H9 (cell line): ENCODE measurements at regions not wholly inside any gene's neighbourhood (a gene's known extent, or its start where the extent isn't known, plus 50 kb on each side); places are given as distances from the start of the nearest gene placed in this dataset.

ENCODE experiments used
- DNase-seq: peaks from one replicate; pipeline ENCODE4 v3.0.0-alpha.2; 2017
- H2AFZ ChIP-seq: one replicate; pipeline ENCODE4 v1.6.1; 2013; ENCODE audit warnings: mild to moderate bottlenecking, low read length, control low read depth, moderate library complexity
- H2AK5ac ChIP-seq: 2 replicates; pipeline ENCODE4 v1.6.1; 2013; ENCODE audit warnings: low read length, control low read depth, mixed read lengths; ENCODE audit not compliant: insufficient read length
- H2BK120ac ChIP-seq: one replicate; pipeline ENCODE4 v1.6.1; 2013; ENCODE audit warnings: low read depth, mild to moderate bottlenecking, low read length, control low read depth, inconsistent platforms; ENCODE audit not compliant: poor library complexity, severe bottlenecking
- H2BK12ac ChIP-seq: 2 replicates; pipeline ENCODE4 v1.6.1; 2013; ENCODE audit warnings: low read length, control low read depth, mixed read lengths, low read depth; ENCODE audit not compliant: insufficient read length
- H2BK15ac ChIP-seq: 2 replicates; pipeline ENCODE4 v1.6.1; 2013; ENCODE audit warnings: low read depth, low read length, control low read depth
- H2BK20ac ChIP-seq: one replicate; pipeline ENCODE4 v1.6.1; 2013; ENCODE audit warnings: low read depth, mild to moderate bottlenecking, low read length, control low read depth, inconsistent platforms; ENCODE audit not compliant: poor library complexity, severe bottlenecking
- H2BK5ac ChIP-seq: 2 replicates; pipeline ENCODE4 v1.6.1; 2013; ENCODE audit warnings: low read length, control low read depth, mixed read lengths; ENCODE audit not compliant: insufficient read length
- H3K14ac ChIP-seq: 2 replicates; pipeline ENCODE4 v1.6.1; 2013; ENCODE audit warnings: low read length, control low read depth; ENCODE audit not compliant: insufficient read depth
- H3K18ac ChIP-seq: 2 replicates; pipeline ENCODE4 v1.6.1; 2013; ENCODE audit warnings: low read depth, mild to moderate bottlenecking, mixed read lengths, low read length, control low read depth; ENCODE audit not compliant: insufficient read length
- H3K23ac ChIP-seq: 2 replicates; pipeline ENCODE4 v1.6.1; 2013; ENCODE audit warnings: low read length, control low read depth, mixed read lengths, low read depth; ENCODE audit not compliant: insufficient read length
- H3K23me2 ChIP-seq: 2 replicates; pipeline ENCODE4 v1.6.1; 2013; ENCODE audit warnings: low read depth, mild to moderate bottlenecking, mixed read lengths, low read length, control low read depth; ENCODE audit not compliant: insufficient read length, poor library complexity, severe bottlenecking
- H3K27ac ChIP-seq: 2 replicates; pipeline ENCODE4 v1.5.1; 2013; ENCODE audit warnings: low read length, control low read depth, mixed read lengths, low read depth; ENCODE audit not compliant: insufficient read length
- H3K27me3 ChIP-seq: 2 replicates; pipeline ENCODE4 v1.6.1; 2013; ENCODE audit warnings: low read length, control low read depth, inconsistent platforms; ENCODE audit not compliant: insufficient read depth
- H3K4ac ChIP-seq: 2 replicates; pipeline ENCODE4 v1.6.1; 2013; ENCODE audit warnings: low read depth, mild to moderate bottlenecking, control low read depth, inconsistent platforms, low read length, moderate library complexity
- H3K4me1 ChIP-seq: 2 replicates; pipeline ENCODE4 v1.6.1; 2013; ENCODE audit warnings: low read length, control low read depth, inconsistent platforms; ENCODE audit not compliant: insufficient read depth
- H3K4me2 ChIP-seq: 2 replicates; pipeline ENCODE4 v1.6.1; 2013; ENCODE audit warnings: low read length, control low read depth, mixed read lengths; ENCODE audit not compliant: insufficient read length, insufficient read depth
- H3K56ac ChIP-seq: 2 replicates; pipeline ENCODE4 v1.6.1; 2013; ENCODE audit warnings: low read depth, mild to moderate bottlenecking, mixed read lengths, low read length, control low read depth; ENCODE audit not compliant: insufficient read length
- H3K79me1 ChIP-seq: 2 replicates; pipeline ENCODE4 v1.6.1; 2013; ENCODE audit warnings: low read depth, mild to moderate bottlenecking, moderate library complexity, low read length, control low read depth, inconsistent platforms; ENCODE audit not compliant: insufficient read depth, poor library complexity, severe bottlenecking
- H3K79me2 ChIP-seq: 2 replicates; pipeline ENCODE4 v1.6.1; 2013; ENCODE audit warnings: low read length, control low read depth, inconsistent platforms; ENCODE audit not compliant: insufficient read depth
- H3K9ac ChIP-seq: 2 replicates; pipeline ENCODE4 v1.6.1; 2013; ENCODE audit warnings: low read length, control low read depth, mixed read lengths; ENCODE audit not compliant: insufficient read length; ENCODE audit errors: extremely low read depth
- H3K9me3 ChIP-seq: one replicate; pipeline ENCODE4 v1.6.1; 2013; ENCODE audit warnings: low read depth, low read length, inconsistent platforms; ENCODE audit not compliant: control insufficient read depth
- H3T11ph ChIP-seq: one replicate; pipeline ENCODE4 v1.6.1; 2013; ENCODE audit warnings: mild to moderate bottlenecking, low read length, control low read depth, inconsistent platforms
- H4K20me1 ChIP-seq: one replicate; pipeline ENCODE4 v1.6.1; 2013; ENCODE audit not compliant: control insufficient read depth, insufficient read length, insufficient read depth
- H4K5ac ChIP-seq: 2 replicates; pipeline ENCODE4 v1.6.1; 2013; ENCODE audit warnings: low read depth, mild to moderate bottlenecking, mixed read lengths, low read length, control low read depth; ENCODE audit not compliant: insufficient read length
- H4K8ac ChIP-seq: replicated peaks from 2 replicates; pipeline ENCODE4 v1.6.1; 2013; ENCODE audit warnings: low read length, control low read depth, mixed read lengths, low read depth; ENCODE audit not compliant: insufficient read length
- H4K91ac ChIP-seq: 2 replicates; pipeline ENCODE4 v1.6.1; 2013; ENCODE audit warnings: low read depth, mild to moderate bottlenecking, moderate library complexity, mixed read lengths, low read length, control low read depth; ENCODE audit not compliant: insufficient read length
- H3K27ac Mint-ChIP-seq, 3 experiments: 2 replicates in 2 of 3; 3 replicates in 1 of 3; pipeline ENCODE4 v1.8.0; 2020 to 2021; ENCODE audit warnings: mixed read lengths in 3 of 3, mild to moderate bottlenecking in 1 of 3, moderate library complexity in 1 of 3
- H3K27me3 Mint-ChIP-seq: 2 replicates; pipeline ENCODE4 v1.8.0; 2021; ENCODE audit warnings: low read depth, mild to moderate bottlenecking, moderate library complexity, mixed read lengths
- H3K36me3 Mint-ChIP-seq, 3 experiments: 2 replicates in 2 of 3; 3 replicates in 1 of 3; pipeline ENCODE4 v1.8.0; 2020 to 2021; ENCODE audit warnings: low read depth in 3 of 3, mixed read lengths in 3 of 3; ENCODE audit not compliant: insufficient read depth in 1 of 3
- H3K4me1 Mint-ChIP-seq, 2 experiments: 2 replicates each; pipeline ENCODE4 v1.8.0; 2020; ENCODE audit warnings: mixed read lengths in 2 of 2
- H3K4me3 Mint-ChIP-seq, 2 experiments: 2 replicates in 1 of 2; 3 replicates in 1 of 2; pipeline ENCODE4 v1.8.0; 2020 to 2021; ENCODE audit warnings: mild to moderate bottlenecking in 2 of 2, mixed read lengths in 2 of 2, moderate library complexity in 1 of 2
- H3K9me3 Mint-ChIP-seq, 2 experiments: 2 replicates in 1 of 2; 3 replicates in 1 of 2; pipeline ENCODE4 v1.8.0; 2020; ENCODE audit warnings: mild to moderate bottlenecking in 2 of 2, mixed read lengths in 2 of 2, moderate library complexity in 1 of 2
- CTCF ChIP-seq: fragments of 200-600 bp; sonication (generic); conservative IDR thresholded peaks from 3 replicates; pipeline ENCODE4 v1.8.0; 2021; ENCODE audit warnings: antibody characterized with exemption, mild to moderate bottlenecking
- WGBS: extraction: QIAGEN DNeasy Blood & Tissue Kit; methylation state at CpG from one replicate; pipeline ENCODE4 v1.1.7; 2013; ENCODE audit warnings: missing lambda C conversion rate, low lambda C conversion rate, mixed read lengths; ENCODE audit not compliant: insufficient read length; ENCODE audit errors: extremely low coverage; 5-methylcytosine and 5-hydroxymethylcytosine counted together

DNA sequence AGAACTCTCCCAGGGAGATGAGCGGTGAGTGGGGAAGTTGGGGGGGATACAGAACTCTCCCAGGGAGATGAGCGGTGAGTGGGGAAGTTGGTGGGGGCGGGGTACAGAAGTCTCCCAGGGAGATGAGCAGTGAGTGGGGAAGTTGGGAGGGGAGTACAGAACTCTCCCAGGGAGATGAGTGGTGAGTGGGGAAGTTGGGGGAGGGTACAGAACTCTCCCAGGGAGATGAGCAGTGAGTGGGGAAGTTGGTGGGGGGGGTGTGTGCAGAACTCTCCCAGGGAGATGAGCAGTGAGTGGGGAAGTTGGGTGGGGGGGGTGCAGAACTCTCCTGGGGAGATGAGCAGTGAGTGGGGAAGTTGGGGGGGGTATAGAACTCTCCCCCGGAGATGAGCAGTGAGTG lies 186.5 kb downstream of the SHANK2 start:
- Histone ChIP-seq H4K5ac (no peak overlapping the region), H3K27me3 (no peaks in the 10 kb centered on the region), H3K23me2 (no peaks in the 10 kb centered on the region), H2BK15ac (no peak overlapping the region), H2AFZ (no peak overlapping the region), H2BK12ac (no peak overlapping the region), H3K27ac (no peak overlapping the region), H3K23ac (no peak overlapping the region), H3K9ac (no peak overlapping the region), H4K91ac (no peak overlapping the region), H3K14ac (no peak overlapping the region), H3K9me3 (no peaks in the 10 kb centered on the region), H4K8ac (no peak overlapping the region), H3K4ac (no peak overlapping the region), H2BK5ac (no peak overlapping the region), H3K18ac (no peak overlapping the region), H2AK5ac (no peak overlapping the region), H2BK20ac (no peak overlapping the region), H3K56ac (no peak overlapping the region), H3K79me1 (no peaks in the 10 kb centered on the region), H3K4me2 (no peak overlapping the region), H2BK120ac (no peak overlapping the region), H3T11ph (no peak overlapping the region), H4K20me1 (no peaks in the 10 kb centered on the region), H3K79me2 (no peaks in the 10 kb centered on the region), H3K4me1 (no peaks in the 10 kb centered on the region)
- Mint-ChIP-seq H3K4me1 (peaks cover 13% of the 10 kb centered on the region in 2 experiments), H3K4me3 (no peak overlapping the region), H3K36me3 (peaks cover 0 to 13% (median 6%) of the 10 kb centered on the region in 3 experiments; a peak in 5 of 7 replicates), H3K27me3 (no peaks in the 10 kb centered on the region), H3K9me3 (no peaks in the 10 kb centered on the region; a peak in 1 of 5 replicates), H3K27ac (no peak overlapping the region)
- DNase-seq: no peak
- WGBS: no CpG with 5 or more reads among the region's 4 CpGs
- no peak for TF ChIP-seq CTCF
